Right lung (tissue), 2 donors: ENCODE measurements at regions not wholly inside any gene's neighbourhood (a gene's known extent, or its start where the extent isn't known, plus 50 kb on each side); places are given as distances from the start of the nearest gene placed in this dataset.

Experiments used
- DNase-seq, 2 donors: peaks; one replicate each; pipeline ENCODE4 v3.0.0-alpha.2; 2013

- DNase-seq: no peak
Measured at GRCh38 chr6:45830441-45831139, 185.1 kb downstream of the CLIC5 start.

GRCh38 chr6:45829873-45830272 lies 185.8 kb downstream of the CLIC5 start:
- no peak for DNase-seq

- no peak for DNase-seq
Measured at GRCh38 chr6:45827952-45828530, 187.6 kb downstream of the CLIC5 start.

- no peak for DNase-seq
Measured at GRCh38 chr6:45822873-45823272, 192.8 kb downstream of the CLIC5 start.

- DNase-seq: no peak
Measured at GRCh38 chr6:45822246-45822812, 193.3 kb downstream of the CLIC5 start.

GRCh38 chr6:45818655-45819054 lies 197.0 kb downstream of the CLIC5 start:
- DNase-seq: no peak

GRCh38 chr6:45816674-45817297 lies 198.9 kb downstream of the CLIC5 start:
- DNase-seq: no peak

GRCh38 chr6:45815466-45816125 lies 200.1 kb downstream of the CLIC5 start:
- no peak for DNase-seq

- no peak for DNase-seq
Measured at GRCh38 chr6:45814772-45815171, 200.9 kb downstream of the CLIC5 start.

- DNase-seq: no peak
Measured at GRCh38 chr6:45813943-45814342, 201.7 kb downstream of the CLIC5 start.

- DNase-seq: peak; percentile 38 to 49
Measured at GRCh38 chr6:45812922-45813321, 202.7 kb downstream of the CLIC5 start.

- DNase-seq: no peak
Measured at GRCh38 chr6:45808917-45809316, 206.7 kb downstream of the CLIC5 start.

- DNase-seq: no peak
Measured at GRCh38 chr6:45808042-45808645, 207.5 kb downstream of the CLIC5 start.

GRCh38 chr6:45807311-45808041 lies 208.2 kb downstream of the CLIC5 start:
- no peak for DNase-seq

GRCh38 chr6:45806172-45806571 lies 209.5 kb downstream of the CLIC5 start:
- no peak for DNase-seq

- no peak for DNase-seq
Measured at GRCh38 chr6:45803071-45803470, 212.6 kb downstream of the CLIC5 start.

- no peak for DNase-seq
Measured at GRCh38 chr6:45801471-45802289, 214.0 kb downstream of the CLIC5 start.

- DNase-seq: no peak
Measured at GRCh38 chr6:45800911-45801310, 214.7 kb downstream of the CLIC5 start.

- no peak for DNase-seq
Measured at GRCh38 chr6:45795678-45796077, 220.0 kb downstream of the CLIC5 start.

- DNase-seq: no peak
Measured at GRCh38 chr6:45794465-45794864, 221.2 kb downstream of the CLIC5 start.
